Spleen (tissue), 11 donors: ENCODE measurements at regions not wholly inside any gene's neighbourhood (a gene's known extent, or its start where the extent isn't known, plus 50 kb on each side); places are given as distances from the start of the nearest gene placed in this dataset.

Experiments used
- DNase-seq: peaks from one replicate; pipeline ENCODE4 v3.0.0-alpha.2; 2020
- H3K27ac ChIP-seq, 8 donors: fragments of 200-600 bp; sonication (generic) in 7 of 8; 1 replicate in 4 of 8; 2 replicates in 4 of 8; pipeline versions ENCODE4 v1.5.0 to v1.8.0; 2016 to 2021; ENCODE audit warnings: inconsistent platforms in 4 of 8, mild to moderate bottlenecking in 4 of 8, moderate library complexity in 1 of 8
- H3K27me3 ChIP-seq, 7 donors: fragments of 200-600 bp; sonication (generic) in 6 of 7; replicated peaks in 1 of 7; 1 replicate in 4 of 7; 2 replicates in 3 of 7; pipeline versions ENCODE4 v1.5.0 to v1.8.0; 2016 to 2021; ENCODE audit warnings: inconsistent platforms in 3 of 7, mild to moderate bottlenecking in 1 of 7
- H3K36me3 ChIP-seq, 6 donors: fragments of 200-600 bp; sonication (generic) in 5 of 6; 1 replicate in 4 of 6; 2 replicates in 2 of 6; pipeline versions ENCODE4 v1.5.0 to v1.8.0; 2016 to 2021; ENCODE audit warnings: inconsistent platforms in 2 of 6
- H3K4me1 ChIP-seq, 6 donors: fragments of 200-600 bp; sonication (generic) in 5 of 6; 1 replicate in 3 of 6; 2 replicates in 3 of 6; pipeline versions ENCODE4 v1.5.0 to v1.8.0; 2016 to 2021; ENCODE audit warnings: inconsistent platforms in 3 of 6
- H3K4me3 ChIP-seq, 8 donors: fragments of 200-600 bp; sonication (generic) in 7 of 8; 1 replicate in 4 of 8; 2 replicates in 4 of 8; pipeline versions ENCODE4 v1.5.0 to v1.8.0; 2016 to 2021; ENCODE audit warnings: inconsistent platforms in 4 of 8, mild to moderate bottlenecking in 4 of 8, moderate library complexity in 2 of 8
- H3K9me3 ChIP-seq, 8 donors: fragments of 200-600 bp; sonication (generic) in 7 of 8; 1 replicate in 4 of 8; 2 replicates in 4 of 8; pipeline versions ENCODE4 v1.5.0 to v1.8.0; 2016 to 2021; ENCODE audit warnings: inconsistent platforms in 4 of 8
- CTCF ChIP-seq, 11 experiments: fragments of 200-600 bp in 7 of 11; fragments of 450-650 bp in 4 of 11; sonication (generic) in 4 of 11; IDR thresholded peaks in 8 of 11; conservative IDR thresholded peaks in 3 of 11; 1 replicate in 7 of 11; 2 replicates in 4 of 11; pipeline versions ENCODE4 v1.4.0 to v1.8.0; 2016 to 2021; ENCODE audit warnings: antibody characterized with exemption in 11 of 11, inconsistent platforms in 4 of 11, mild to moderate bottlenecking in 1 of 11
- POLR2A ChIP-seq, 3 donors: fragments of 450-650 bp; IDR thresholded peaks; one replicate each; pipeline ENCODE4 v1.5.1; 2017; ENCODE audit warnings: antibody characterized with exemption in 3 of 3, mild to moderate bottlenecking in 1 of 3
- POLR2AphosphoS5 ChIP-seq, 3 donors: sonication (generic); formaldehyde crosslinking; IDR thresholded peaks; one replicate each; pipeline ENCODE4 v1.5.1; 2017; ENCODE audit warnings: antibody characterized with exemption in 3 of 3
- WGBS, 5 donors: extraction: QIAGEN DNeasy Blood & Tissue Kit in 3 of 5; methylation state at CpG; one replicate each; pipeline versions ENCODE4 v1.1.5 to v1.1.7; 2013 to 2018; 5-methylcytosine and 5-hydroxymethylcytosine counted together
- intact Hi-C: fragments of 100-400 bp; cut with DNase I; formaldehyde crosslinking; loops from one replicate; pipeline ENCODE4 v1.15.0; 2023; ENCODE audit warnings: low total_unique reads
- donor health status: healthy with polysubstance abuse.
- donor health status: DM: no; HTN: no; CAD: no; lungs with moderate emphysema.
- donor health status: DM: no; HTN: no; CAD: no.
- donor health status: Bipolar disorder and iron deficiency.
- donor health status: healthy.
- donor health status: DM: no; HTN: no; CAD: no.
- donor health status: DM: yes; HTN: yes; CAD: no.

- no peaks in the 10 kb centered on the region for H3K9me3 ChIP-seq
- no peak overlapping the region for H3K27ac ChIP-seq
- no peak overlapping the region for H3K4me3 ChIP-seq
- peaks cover 0 to 29% (median 5%) of the 10 kb centered on the region in 6 donors for H3K4me1 ChIP-seq
- no peak for DNase-seq
- intact Hi-C loops, result no loop called here
- H3K36me3 ChIP-seq, result no peaks in the 10 kb centered on the region
- 34 to 44% (median 35%) methylated on average over 5 of the region's 5 CpGs for WGBS, 5 donors
- H3K27me3 ChIP-seq, result no peaks in the 10 kb centered on the region
- TF ChIP-seq POLR2AphosphoS5 (IDR thresholded peaks at IDR 0.05) (no peak), POLR2A (IDR thresholded peaks at IDR 0.05) (no peak), CTCF (IDR thresholded peaks at IDR 0.05 in 8 of 11, conservative IDR thresholded peaks at IDR 0.05 in 3 of 11) (no peak)
These were observed 205.3 kb downstream of the ANAPC1 start for GRCh38 chr2:111678651-111679050.

- H3K27me3 ChIP-seq, result no peaks in the 10 kb centered on the region
- no peak overlapping the region for H3K4me3 ChIP-seq
- no peak for DNase-seq
- H3K4me1 ChIP-seq, result peaks cover 0 to 27% (median 5%) of the 10 kb centered on the region in 6 donors
- no peaks in the 10 kb centered on the region for H3K36me3 ChIP-seq
- H3K27ac ChIP-seq, result no peak overlapping the region
- intact Hi-C loops, result no loop called here
- WGBS, 5 donors, result 47 to 81% (median 60%) methylated on average over 2 of the region's 2 CpGs
- TF ChIP-seq POLR2A (IDR thresholded peaks at IDR 0.05), result no peak
- no peak for TF ChIP-seq POLR2AphosphoS5 (IDR thresholded peaks at IDR 0.05)
- TF ChIP-seq CTCF (IDR thresholded peaks at IDR 0.05 in 8 of 11, conservative IDR thresholded peaks at IDR 0.05 in 3 of 11), result no peak
- no peaks in the 10 kb centered on the region for H3K9me3 ChIP-seq
These were observed 204.8 kb downstream of the ANAPC1 start for GRCh38 chr2:111679202-111679601.

GRCh38 chr2:111684611-111685010 is 199.4 kb downstream of the ANAPC1 start:
- 78 to 89% (median 81%) methylated on average over 3 of the region's 3 CpGs for WGBS, 5 donors
- H3K4me3 ChIP-seq, result no peak overlapping the region
- DNase-seq, result no peak
- no peaks in the 10 kb centered on the region for H3K4me1 ChIP-seq
- H3K36me3 ChIP-seq, result no peaks in the 10 kb centered on the region
- TF ChIP-seq POLR2A (IDR thresholded peaks at IDR 0.05) (no peak), POLR2AphosphoS5 (IDR thresholded peaks at IDR 0.05) (no peak)
- intact Hi-C loops, result no loop called here
- no peaks in the 10 kb centered on the region for H3K27me3 ChIP-seq
- no peak overlapping the region for H3K27ac ChIP-seq
- H3K9me3 ChIP-seq, result no peaks in the 10 kb centered on the region

GRCh38 chr2:111685342-111685741 is 198.7 kb downstream of the ANAPC1 start:
- Histone ChIP-seq H3K4me1 (no peaks in the 10 kb centered on the region), H3K27me3 (no peaks in the 10 kb centered on the region), H3K9me3 (no peaks in the 10 kb centered on the region), H3K36me3 (no peaks in the 10 kb centered on the region), H3K4me3 (no peak overlapping the region), H3K27ac (no peak overlapping the region)
- no peak for TF ChIP-seq CTCF (IDR thresholded peaks at IDR 0.05 in 8 of 11, conservative IDR thresholded peaks at IDR 0.05 in 3 of 11)
- no peak for DNase-seq
- intact Hi-C loops, result no loop called here

- WGBS, 5 donors, result 81 to 93% (median 87%) methylated on average over 4 of the region's 4 CpGs
- intact Hi-C loops, result no loop called here
- Histone ChIP-seq H3K27ac (no peak overlapping the region), H3K9me3 (no peaks in the 10 kb centered on the region), H3K27me3 (no peaks in the 10 kb centered on the region), H3K4me1 (no peaks in the 10 kb centered on the region), H3K4me3 (no peak overlapping the region), H3K36me3 (no peaks in the 10 kb centered on the region)
- DNase-seq, result no peak
- TF ChIP-seq CTCF (IDR thresholded peaks at IDR 0.05 in 8 of 11, conservative IDR thresholded peaks at IDR 0.05 in 3 of 11) (no peak), POLR2AphosphoS5 (IDR thresholded peaks at IDR 0.05) (no peak), POLR2A (IDR thresholded peaks at IDR 0.05) (no peak)
These were observed 197.0 kb downstream of the ANAPC1 start for GRCh38 chr2:111686994-111687393.
